OCI-M1 (cell line): ENCODE measurements at regions not wholly inside any gene's neighbourhood (a gene's known extent, or its start where the extent isn't known, plus 50 kb on each side); places are given as distances from the start of the nearest gene placed in this dataset.
A peak's percentile ranks its signal among the peaks of the same experiment; 100 is the strongest.

Experiments
- DNase-seq: peaks from one replicate; lab custom pipeline; 2025; lab: John Stamatoyannopoulos, UW

DNA sequence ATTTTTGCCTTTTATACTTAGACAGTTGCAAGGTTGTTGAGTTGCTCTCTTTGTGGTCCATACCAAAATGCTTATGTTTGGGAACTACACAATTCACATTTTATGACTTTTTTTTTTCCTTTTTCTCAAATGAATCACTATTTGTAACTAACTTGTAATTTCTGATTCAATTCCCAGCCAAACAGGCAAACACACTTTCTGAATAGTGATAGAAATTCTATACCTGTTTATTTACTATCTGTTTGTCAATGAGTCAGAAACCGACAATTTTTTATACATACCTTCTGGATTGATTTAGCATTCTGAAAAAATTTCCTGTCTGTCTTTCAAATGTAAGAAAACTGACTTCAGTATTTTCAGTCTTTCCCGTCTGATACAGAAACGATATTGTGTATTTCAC lies 69.1 kb downstream of the MBL2 start:
- DNase-seq = no peak

GRCh38 chr10:52703898-52704297 lies 68.7 kb downstream of the MBL2 start:
- DNase-seq = peak; percentile 23

DNA sequence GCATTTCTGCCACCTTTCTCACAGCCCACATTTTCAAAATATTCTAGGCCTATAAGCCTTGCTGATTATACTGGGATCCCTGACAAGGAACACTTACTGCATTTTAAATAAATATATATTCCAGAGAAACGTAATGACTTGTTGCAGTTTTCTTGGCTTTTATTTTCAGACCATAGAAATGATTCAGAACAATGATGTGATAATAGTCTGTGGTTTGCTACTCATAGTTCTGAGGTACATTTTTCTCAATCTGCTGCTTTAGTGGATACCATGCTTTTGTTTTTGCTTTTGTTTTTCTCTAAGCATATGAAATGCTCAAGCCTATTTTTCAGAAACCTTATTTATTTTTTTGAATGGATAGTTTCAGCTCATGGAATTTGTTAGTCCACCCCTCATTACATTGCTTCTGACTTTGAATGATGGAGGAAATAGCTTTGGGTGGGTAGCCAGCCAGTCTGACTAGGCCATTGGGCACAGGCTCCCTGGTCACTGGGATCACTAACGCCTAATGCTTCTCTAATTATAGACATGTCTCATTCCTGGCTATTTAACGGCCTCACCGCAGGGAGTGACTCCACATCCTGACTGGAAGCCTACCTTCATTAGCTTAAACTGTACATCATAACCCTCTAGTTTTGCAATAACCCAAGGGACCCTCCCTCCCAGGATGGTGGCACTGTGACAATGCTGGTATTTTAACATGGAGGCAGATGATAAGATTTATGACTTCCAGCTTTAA lies 66.1 kb downstream of the MBL2 start:
- DNase-seq = no peak
